ENCODE measurements at regions not wholly inside any gene's neighbourhood (a gene's known extent, or its start where the extent isn't known, plus 50 kb on each side); places are given as distances from the start of the nearest gene placed in this dataset.

- TF ChIP-seq POLR2A (IDR thresholded peaks at IDR 0.05; ENCODE audit: low read length) (no peak), GATA1 (IDR thresholded peaks at IDR 0.05; ENCODE audit: low read depth, low read length) (no peak)
Observed at GRCh38 chr20:50277460-50278376, 87.1 kb downstream of the CEBPB start.
